DND-41 (cell line): ENCODE measurements at regions not wholly inside any gene's neighbourhood (a gene's known extent, or its start where the extent isn't known, plus 50 kb on each side); places are given as distances from the start of the nearest gene placed in this dataset.

Source experiments
- ATAC-seq: fragments of 200-7000 bp; cut with Tn5 transposase; 3 replicates; pipeline ENCODE4 v1.9.1; 2021; ENCODE audit warnings: low read depth; ENCODE audit not compliant: insufficient read depth
- DNase-seq: peaks from one replicate; pipeline ENCODE4 v3.0.0-alpha.2; 2020
- H2AFZ ChIP-seq: 2 replicates; pipeline ENCODE4 v1.6.0; 2012; ENCODE audit warnings: low read depth, low read length
- H3K27ac ChIP-seq: 2 replicates; pipeline ENCODE4 v1.5.1; 2012; ENCODE audit warnings: low read length, inconsistent platforms
- H3K27me3 ChIP-seq: fragments of 200-600 bp; sonication (generic); 2 replicates; pipeline ENCODE4 v1.6.0; 2012; ENCODE audit warnings: low read length, mild to moderate bottlenecking, inconsistent platforms; ENCODE audit not compliant: insufficient read depth, poor library complexity
- H3K36me3 ChIP-seq: 2 replicates; pipeline ENCODE4 v1.5.1; 2012; ENCODE audit warnings: low read length, inconsistent platforms; ENCODE audit not compliant: insufficient read depth
- H3K4me1 ChIP-seq: 2 replicates; pipeline ENCODE4 v1.5.1; 2012; ENCODE audit warnings: mild to moderate bottlenecking, low read length; ENCODE audit not compliant: insufficient read depth
- H3K4me2 ChIP-seq: 2 replicates; pipeline ENCODE4 v1.6.0; 2012; ENCODE audit warnings: mild to moderate bottlenecking, moderate library complexity, low read length, inconsistent platforms; ENCODE audit not compliant: insufficient read depth
- H3K4me3 ChIP-seq, 2 experiments: fragments of 200-600 bp in 1 of 2; shearing (Covaris generic) in 1 of 2; 2 replicates each; pipeline ENCODE4 v1.5.1; 2012 to 2016; ENCODE audit warnings: inconsistent platforms in 2 of 2, low read length in 2 of 2, mild to moderate bottlenecking in 2 of 2, low read depth in 1 of 2, moderate library complexity in 1 of 2
- H3K79me2 ChIP-seq: 2 replicates; pipeline ENCODE4 v1.6.0; 2012; ENCODE audit warnings: low read length, inconsistent platforms; ENCODE audit not compliant: insufficient read depth
- H3K9ac ChIP-seq: 2 replicates; pipeline ENCODE4 v1.6.0; 2012; ENCODE audit warnings: low read depth, mild to moderate bottlenecking, inconsistent platforms, low read length, moderate library complexity
- H3K9me3 ChIP-seq: 2 replicates; pipeline ENCODE4 v1.5.1; 2012; ENCODE audit warnings: low read length, moderate library complexity, mild to moderate bottlenecking, inconsistent platforms; ENCODE audit not compliant: insufficient read depth, severe bottlenecking
- H4K20me1 ChIP-seq: 2 replicates; pipeline ENCODE4 v1.6.0; 2012; ENCODE audit warnings: low read length; ENCODE audit not compliant: insufficient read depth
- CTCF ChIP-seq: IDR thresholded peaks from 2 replicates; pipeline ENCODE4 v1.5.1; 2012; ENCODE audit warnings: borderline replicate concordance, low read length, moderate library complexity, mild to moderate bottlenecking; ENCODE audit not compliant: poor library complexity, severe bottlenecking; ENCODE audit errors: extremely low read depth
- EZH2 ChIP-seq: IDR thresholded peaks from 3 replicates; pipeline ENCODE4 v1.6.1; 2012; ENCODE audit warnings: borderline replicate concordance, low read depth, mild to moderate bottlenecking, moderate library complexity, low read length, inconsistent platforms; ENCODE audit not compliant: severe bottlenecking

- Histone ChIP-seq H3K4me1 (no peaks in the 10 kb centered on the region), H3K27ac (no peak overlapping the region), H3K4me2 (no peak overlapping the region), H2AFZ (no peak overlapping the region), H3K79me2 (no peaks in the 10 kb centered on the region), H3K27me3 (peaks cover 15% of the 10 kb centered on the region), H3K9me3 (no peaks in the 10 kb centered on the region), H3K9ac (no peak overlapping the region), H4K20me1 (no peaks in the 10 kb centered on the region), H3K4me3 (no peak overlapping the region), H3K36me3 (no peaks in the 10 kb centered on the region)
- ATAC-seq, result no peak
- TF ChIP-seq CTCF (no peak), EZH2 (no peak)
- no peak for DNase-seq
Measured at GRCh38 chr6:159483259-159483658, 209.8 kb downstream of the SOD2 start.

GRCh38 chr6:159481897-159482296 is 211.1 kb downstream of the SOD2 start:
- H3K27me3 ChIP-seq, result peaks cover 15% of the 10 kb centered on the region
- ATAC-seq (no peak), DNase-seq (no peak)
- H3K9me3 ChIP-seq, result no peaks in the 10 kb centered on the region
- no peak overlapping the region for H2AFZ ChIP-seq
- no peak overlapping the region for H3K9ac ChIP-seq
- no peaks in the 10 kb centered on the region for H3K4me1 ChIP-seq
- TF ChIP-seq EZH2, result no peak
- no peak for TF ChIP-seq CTCF
- H3K4me2 ChIP-seq, result no peak overlapping the region
- H4K20me1 ChIP-seq, result no peaks in the 10 kb centered on the region
- no peak overlapping the region for H3K4me3 ChIP-seq
- H3K27ac ChIP-seq, result no peak overlapping the region
- no peaks in the 10 kb centered on the region for H3K36me3 ChIP-seq
- H3K79me2 ChIP-seq, result no peaks in the 10 kb centered on the region

GRCh38 chr6:159480471-159480870 is 212.6 kb downstream of the SOD2 start:
- DNase-seq (no peak), ATAC-seq (no peak)
- H3K27ac ChIP-seq, result no peak overlapping the region
- H3K9ac ChIP-seq, result no peak overlapping the region
- H3K79me2 ChIP-seq, result no peaks in the 10 kb centered on the region
- no peaks in the 10 kb centered on the region for H3K9me3 ChIP-seq
- TF ChIP-seq CTCF, result no peak
- no peak for TF ChIP-seq EZH2
- H3K4me3 ChIP-seq, result no peak overlapping the region
- peaks cover 15% of the 10 kb centered on the region for H3K27me3 ChIP-seq
- H3K4me2 ChIP-seq, result no peak overlapping the region
- no peaks in the 10 kb centered on the region for H3K4me1 ChIP-seq
- H2AFZ ChIP-seq, result no peak overlapping the region
- H4K20me1 ChIP-seq, result no peaks in the 10 kb centered on the region
- H3K36me3 ChIP-seq, result no peaks in the 10 kb centered on the region

- no peak overlapping the region for H2AFZ ChIP-seq
- no peak for ATAC-seq
- no peak for DNase-seq
- H3K9me3 ChIP-seq, result no peaks in the 10 kb centered on the region
- H3K4me2 ChIP-seq, result no peak overlapping the region
- no peak overlapping the region for H3K9ac ChIP-seq
- no peak overlapping the region for H3K4me3 ChIP-seq
- H3K79me2 ChIP-seq, result no peaks in the 10 kb centered on the region
- no peaks in the 10 kb centered on the region for H3K4me1 ChIP-seq
- no peak for TF ChIP-seq CTCF
- no peak for TF ChIP-seq EZH2
- no peaks in the 10 kb centered on the region for H4K20me1 ChIP-seq
- peaks cover 15% of the 10 kb centered on the region for H3K27me3 ChIP-seq
- no peak overlapping the region for H3K27ac ChIP-seq
- H3K36me3 ChIP-seq, result no peaks in the 10 kb centered on the region
Measured at GRCh38 chr6:159479146-159479545, 213.9 kb downstream of the SOD2 start.
